ENCODE measurements at regions not wholly inside any gene's neighbourhood (a gene's known extent, or its start where the extent isn't known, plus 50 kb on each side); places are given as distances from the start of the nearest gene placed in this dataset.

DNA sequence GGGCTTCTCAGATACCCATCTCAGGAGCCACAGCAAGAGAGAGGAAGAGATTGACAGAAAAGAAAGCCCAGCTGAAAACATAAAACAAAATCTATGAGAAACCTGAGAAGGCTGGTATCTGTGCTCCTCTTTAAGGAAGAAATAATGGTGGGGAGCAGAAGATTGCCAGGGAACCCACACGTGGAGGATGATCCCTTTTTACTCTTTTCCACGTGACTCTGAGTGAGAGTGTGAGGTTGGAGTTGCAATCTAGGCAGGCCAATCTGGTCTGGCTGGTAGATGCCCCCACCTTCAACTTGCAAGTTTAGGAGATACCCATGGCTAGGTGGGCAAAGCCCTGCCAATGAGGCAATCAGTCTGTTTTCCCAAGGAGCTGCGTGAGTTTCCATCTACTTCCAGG is 202.3 kb downstream of the TENT4A start:
- TF ChIP-seq, protein P1, sequence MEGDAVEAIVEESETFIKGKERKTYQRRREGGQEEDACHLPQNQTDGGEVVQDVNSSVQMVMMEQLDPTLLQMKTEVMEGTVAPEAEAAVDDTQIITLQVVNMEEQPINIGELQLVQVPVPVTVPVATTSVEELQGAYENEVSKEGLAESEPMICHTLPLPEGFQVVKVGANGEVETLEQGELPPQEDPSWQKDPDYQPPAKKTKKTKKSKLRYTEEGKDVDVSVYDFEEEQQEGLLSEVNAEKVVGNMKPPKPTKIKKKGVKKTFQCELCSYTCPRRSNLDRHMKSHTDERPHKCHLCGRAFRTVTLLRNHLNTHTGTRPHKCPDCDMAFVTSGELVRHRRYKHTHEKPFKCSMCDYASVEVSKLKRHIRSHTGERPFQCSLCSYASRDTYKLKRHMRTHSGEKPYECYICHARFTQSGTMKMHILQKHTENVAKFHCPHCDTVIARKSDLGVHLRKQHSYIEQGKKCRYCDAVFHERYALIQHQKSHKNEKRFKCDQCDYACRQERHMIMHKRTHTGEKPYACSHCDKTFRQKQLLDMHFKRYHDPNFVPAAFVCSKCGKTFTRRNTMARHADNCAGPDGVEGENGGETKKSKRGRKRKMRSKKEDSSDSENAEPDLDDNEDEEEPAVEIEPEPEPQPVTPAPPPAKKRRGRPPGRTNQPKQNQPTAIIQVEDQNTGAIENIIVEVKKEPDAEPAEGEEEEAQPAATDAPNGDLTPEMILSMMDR (conservative IDR thresholded peaks at IDR 0.05): no peak
- Mint-ChIP-seq H3K9me3 (peaks cover 2% of the 10 kb centered on the region), H3K4me3 (no peak overlapping the region), H3K4me1 (peaks cover 1% of the 10 kb centered on the region), H3K27ac (no peak overlapping the region), H3K36me3 (ENCODE audit: low read depth) (no peaks in the 10 kb centered on the region), H3K27me3 (ENCODE audit: insufficient read depth) (peaks cover 3% of the 10 kb centered on the region)
- H3K4me3 ChIP-seq (ENCODE audit: low read length): no peak overlapping the region
- no peaks in the 10 kb centered on the region for H3K36me3 ChIP-seq (ENCODE audit: control insufficient read depth, insufficient read depth, low read length)
- no peaks in the 10 kb centered on the region for H3K4me1 ChIP-seq (ENCODE audit: control insufficient read depth, insufficient read depth, low read length)
- WGBS, 2 experiments (ENCODE audit: insufficient coverage in 1 of 2, insufficient read length in 1 of 2): 88 to 93% methylated on average over 3 of the region's 3 CpGs
- no peak overlapping the region for H3K9ac ChIP-seq (ENCODE audit: extremely low read depth, low read length, poor library complexity, severe bottlenecking)
- DNase-seq: no peak
- H3K27ac ChIP-seq (ENCODE audit: low read depth, low read length): no peak overlapping the region
- H3K27me3 ChIP-seq (ENCODE audit: control insufficient read depth, insufficient read depth, low read length, poor library complexity, severe bottlenecking): no peaks in the 10 kb centered on the region
- peaks cover 6% of the 10 kb centered on the region for H3K9me3 ChIP-seq (ENCODE audit: control insufficient read depth, low read length)

- no peak overlapping the region for H3K9ac ChIP-seq (ENCODE audit: extremely low read depth, low read length, poor library complexity, severe bottlenecking)
- no peaks in the 10 kb centered on the region for H3K36me3 ChIP-seq (ENCODE audit: control insufficient read depth, insufficient read depth, low read length)
- no peaks in the 10 kb centered on the region for H3K4me1 ChIP-seq (ENCODE audit: control insufficient read depth, insufficient read depth, low read length)
- Mint-ChIP-seq H3K4me1 (no peaks in the 10 kb centered on the region), H3K27ac (no peak overlapping the region), H3K27me3 (ENCODE audit: insufficient read depth) (peaks cover 6% of the 10 kb centered on the region), H3K4me3 (no peak overlapping the region), H3K9me3 (peaks cover 2% of the 10 kb centered on the region), H3K36me3 (ENCODE audit: low read depth) (no peaks in the 10 kb centered on the region)
- WGBS, 2 experiments (ENCODE audit: insufficient coverage in 1 of 2, insufficient read length in 1 of 2): 94% methylated on average over 4 of the region's 5 CpGs; no CpG with 5 or more reads in 1 of the 2 experiments
- TF ChIP-seq, protein P1 (conservative IDR thresholded peaks at IDR 0.05): no peak
- no peak overlapping the region for H3K27ac ChIP-seq (ENCODE audit: low read depth, low read length)
- no peaks in the 10 kb centered on the region for H3K27me3 ChIP-seq (ENCODE audit: control insufficient read depth, insufficient read depth, low read length, poor library complexity, severe bottlenecking)
- no peak overlapping the region for H3K4me3 ChIP-seq (ENCODE audit: low read length)
- H3K9me3 ChIP-seq (ENCODE audit: control insufficient read depth, low read length): peaks cover 6% of the 10 kb centered on the region
- DNase-seq: no peak
Measured at GRCh38 chr5:6918255-6918654, 205.0 kb downstream of the TENT4A start.

DNA sequence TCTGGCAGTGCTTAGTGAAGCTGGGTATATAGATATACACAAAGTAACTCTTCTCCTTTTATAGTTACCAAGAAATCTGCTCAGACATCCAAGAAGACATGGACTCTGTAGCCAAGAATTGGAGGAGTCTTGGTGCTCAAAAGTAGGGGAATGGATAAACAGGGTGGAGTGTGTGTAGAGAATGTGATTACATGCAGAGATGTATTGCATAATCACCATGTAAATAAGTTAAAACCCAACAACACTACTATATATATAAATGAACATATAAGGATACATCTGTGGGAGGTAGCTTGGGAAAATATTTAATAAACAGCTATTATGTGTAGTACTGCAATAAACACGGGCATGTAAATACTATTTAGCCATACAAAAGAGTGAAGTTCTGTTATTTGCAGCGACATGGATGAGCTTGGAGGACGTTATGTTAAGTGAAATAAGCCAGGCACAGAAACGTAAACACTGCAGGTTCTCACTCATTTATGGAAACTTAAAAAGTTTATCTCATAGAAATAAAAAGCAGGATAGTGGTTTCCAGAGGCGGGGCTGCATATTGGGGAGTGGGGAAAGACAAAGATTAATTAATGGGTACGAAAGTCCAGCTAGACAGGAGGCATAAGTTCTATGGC is 207.5 kb downstream of the TENT4A start:
- H3K9me3 Mint-ChIP-seq: peaks cover 2% of the 10 kb centered on the region
- Histone ChIP-seq H3K4me1 (ENCODE audit: control insufficient read depth, insufficient read depth, low read length) (no peaks in the 10 kb centered on the region), H3K4me3 (ENCODE audit: low read length) (no peak overlapping the region), H3K36me3 (ENCODE audit: control insufficient read depth, insufficient read depth, low read length) (no peaks in the 10 kb centered on the region), H3K9ac (ENCODE audit: extremely low read depth, low read length, poor library complexity, severe bottlenecking) (no peak overlapping the region), H3K27ac (ENCODE audit: low read depth, low read length) (no peak overlapping the region), H3K9me3 (ENCODE audit: control insufficient read depth, low read length) (peaks cover 6% of the 10 kb centered on the region), H3K27me3 (ENCODE audit: control insufficient read depth, insufficient read depth, low read length, poor library complexity, severe bottlenecking) (no peaks in the 10 kb centered on the region)
- DNase-seq: no peak
- H3K27ac Mint-ChIP-seq: no peak overlapping the region
- peaks cover 2% of the 10 kb centered on the region for H3K27me3 Mint-ChIP-seq (ENCODE audit: insufficient read depth)
- TF ChIP-seq, protein P1 (conservative IDR thresholded peaks at IDR 0.05): no peak
- no peaks in the 10 kb centered on the region for H3K36me3 Mint-ChIP-seq (ENCODE audit: low read depth)
- H3K4me1 Mint-ChIP-seq: no peaks in the 10 kb centered on the region
- no peak overlapping the region for H3K4me3 Mint-ChIP-seq
- 81 to 85% methylated on average over 3 to 5 of the region's 6 CpGs for WGBS, 2 experiments (ENCODE audit: insufficient coverage in 1 of 2, insufficient read length in 1 of 2)

All from endodermal cell (in vitro differentiated cells).